HUDEP-2 (cell line): ENCODE measurements at regions not wholly inside any gene's neighbourhood (a gene's known extent, or its start where the extent isn't known, plus 50 kb on each side); places are given as distances from the start of the nearest gene placed in this dataset.
"Not testable (repeated sequence)": the region's sequence is repeated elsewhere in the genome, so short reads cannot be mapped to it uniquely, and the experiment has no call there.

ENCODE experiments used
- DNase-seq, 76 experiments: peaks; one replicate each; lab custom pipeline; 2025; ENCODE audit not compliant: unreplicated experiment in 76 of 76; lab: John Stamatoyannopoulos, UW

DNA sequence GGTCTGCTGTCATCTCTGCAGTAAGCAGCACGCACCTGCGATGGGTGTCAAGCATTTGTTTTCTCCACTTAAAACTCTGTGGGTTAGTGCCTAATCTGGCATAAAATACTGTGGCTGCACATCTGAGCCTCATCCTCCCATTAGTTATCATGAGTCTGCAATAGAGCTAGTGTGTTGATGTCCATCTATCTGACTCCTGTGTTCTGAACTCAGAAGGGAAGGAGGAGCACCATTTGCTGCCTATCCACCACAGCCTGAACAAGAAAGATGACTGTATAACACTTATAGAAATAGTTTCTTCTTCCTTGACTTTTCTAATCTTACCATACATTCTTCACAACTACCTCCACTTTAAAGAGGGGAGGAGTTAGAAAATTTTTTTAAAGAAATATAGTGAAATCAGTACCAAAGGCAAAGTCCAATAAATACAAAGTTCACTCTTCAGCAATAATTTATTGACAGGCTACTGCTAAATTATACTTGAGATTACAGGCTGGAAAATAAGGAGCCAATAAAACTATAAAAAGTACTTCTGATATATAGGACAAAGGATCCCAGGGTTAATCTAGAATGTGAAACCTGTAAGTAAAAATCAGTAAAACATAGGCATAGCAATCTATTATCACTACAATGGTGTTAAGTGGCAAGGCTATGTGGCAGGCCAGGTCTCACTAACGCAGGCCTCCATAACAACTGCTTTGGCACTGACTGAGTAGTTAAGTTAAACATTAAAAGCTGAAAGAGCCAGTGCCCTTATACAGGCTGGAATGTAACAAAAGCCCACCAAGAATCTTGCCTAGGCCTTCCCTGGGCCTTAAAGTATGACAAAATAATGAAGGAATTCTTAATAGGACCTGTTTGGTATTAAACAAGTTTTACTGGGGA is 70.2 kb downstream of the LGALS9C start:
- not testable (repeated sequence) for DNase-seq

DNA sequence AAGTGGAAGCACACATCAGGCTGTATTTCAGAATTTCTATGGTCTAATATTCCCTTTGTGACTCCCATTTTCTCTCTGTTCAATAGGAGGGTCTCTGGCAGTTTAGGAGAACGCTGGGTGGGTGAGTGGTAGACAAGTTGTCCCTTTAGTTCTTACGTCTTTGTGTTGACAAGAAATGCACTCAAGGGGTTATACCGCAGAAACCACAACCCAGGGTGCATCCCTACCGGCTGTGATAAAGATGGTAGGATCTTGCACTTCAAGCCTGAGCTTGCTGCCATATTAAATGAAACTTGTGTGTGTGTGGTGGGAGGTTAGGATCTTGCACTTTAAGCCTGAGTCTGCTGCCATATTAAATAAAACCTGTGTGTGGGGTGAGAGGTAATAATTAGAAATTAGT is 80.5 kb downstream of the LGALS9C start:
- not testable (repeated sequence) for DNase-seq

DNA sequence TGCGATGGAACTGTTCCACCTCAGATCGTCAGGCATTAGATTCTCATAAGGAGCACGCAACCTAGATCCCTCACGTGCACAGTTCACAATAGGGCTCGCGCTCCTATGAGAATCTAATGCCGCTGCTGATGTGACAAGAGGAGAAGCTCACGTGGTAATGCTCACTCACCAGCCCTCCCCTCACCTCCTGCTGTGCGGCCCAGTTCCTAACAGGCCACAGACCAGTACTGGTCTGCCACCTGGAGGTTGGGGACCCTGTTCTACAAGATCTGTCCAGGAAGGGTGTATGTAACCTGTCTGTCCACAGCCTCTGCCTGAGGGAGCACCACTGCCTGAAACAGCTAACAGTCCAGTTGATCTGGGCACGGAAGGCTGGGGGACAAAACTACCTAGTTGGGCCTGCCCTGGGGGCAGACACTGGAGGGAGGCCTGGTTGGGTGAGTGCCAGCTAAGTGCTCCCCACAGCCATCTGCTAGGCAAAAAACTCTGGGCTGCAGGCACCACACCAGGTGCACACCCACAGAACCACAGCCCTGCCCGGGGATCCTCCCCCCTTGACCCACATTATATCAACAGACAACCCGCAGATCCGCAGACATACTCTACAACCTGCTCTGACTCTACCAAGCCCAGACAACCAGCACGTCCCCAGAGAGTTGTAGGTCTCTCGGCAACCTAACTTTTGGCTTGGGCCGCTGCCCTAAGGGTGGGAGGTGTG is 80.7 kb downstream of the TBC1D28 start:
- DNase-seq = not testable (repeated sequence)

DNA sequence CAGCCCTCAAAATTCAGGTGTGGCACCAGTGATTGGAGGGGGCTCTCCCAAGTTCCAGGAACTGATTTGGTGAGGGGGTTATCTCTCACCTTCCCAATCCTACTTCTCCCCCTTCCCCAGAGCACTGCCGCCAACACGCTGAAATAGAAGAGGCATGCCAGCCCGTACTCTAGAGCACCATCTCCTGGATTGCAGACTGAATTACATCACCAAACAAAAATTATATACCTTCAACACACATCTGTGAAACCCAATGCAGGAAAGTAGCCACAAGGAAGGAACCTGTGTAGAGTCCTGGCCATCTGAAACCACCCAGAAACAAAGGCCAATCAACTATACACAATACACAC is 80.1 kb downstream of the TBC1D28 start:
- DNase-seq = peak in 12 of 76 experiments; percentile 0 to 35 (median 11)

DNA sequence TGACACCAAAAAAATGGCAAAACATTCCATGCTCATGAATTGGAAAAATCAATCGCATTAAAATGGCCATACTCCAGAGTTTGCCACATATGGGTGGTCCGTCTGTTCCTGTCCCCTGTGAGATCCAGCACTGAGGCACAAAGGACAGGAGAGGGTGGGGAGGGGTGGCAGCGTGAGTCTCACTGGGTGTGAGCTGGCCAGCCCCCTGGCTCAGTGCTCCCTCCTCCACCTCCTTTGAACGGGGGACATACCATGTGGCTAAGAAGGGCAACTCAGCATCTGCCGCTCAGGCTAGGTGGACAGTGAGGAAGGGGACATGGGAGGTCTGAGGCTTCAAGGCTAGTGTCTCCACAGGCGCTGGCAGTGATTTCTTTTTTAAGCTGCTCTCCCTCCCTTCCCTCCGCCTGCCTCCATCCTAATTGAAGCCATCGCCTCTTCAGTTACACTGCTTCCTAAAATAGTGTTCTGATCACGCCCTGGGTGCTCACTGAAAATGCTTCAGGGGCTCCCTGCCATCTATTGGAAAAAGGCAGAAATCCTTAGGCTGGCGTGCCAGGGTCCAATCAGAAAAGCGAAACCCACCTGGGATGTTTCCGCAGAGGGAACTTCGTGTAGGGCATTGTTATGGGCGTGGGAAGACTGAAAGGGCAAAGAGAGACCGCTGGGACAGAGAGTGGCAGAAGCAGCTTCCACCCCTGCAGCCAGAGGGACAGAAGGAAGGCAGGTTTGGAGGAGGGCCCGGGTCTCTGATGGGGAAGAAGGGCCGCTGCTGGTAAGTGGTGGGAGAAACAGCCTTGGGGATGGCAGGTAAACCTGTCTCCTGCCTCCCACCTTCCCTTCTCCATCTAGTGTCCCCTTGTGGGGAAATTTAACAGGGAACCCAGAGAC is 75.8 kb downstream of the TBC1D28 start:
- DNase-seq = not testable (repeated sequence)

- DNase-seq = not testable (repeated sequence)
Measured at GRCh38 chr17:18569489-18569913, 74.7 kb downstream of the TBC1D28 start.

- DNase-seq = not testable (repeated sequence)
Measured at GRCh38 chr17:18572536-18572935, 71.7 kb downstream of the TBC1D28 start.

DNA sequence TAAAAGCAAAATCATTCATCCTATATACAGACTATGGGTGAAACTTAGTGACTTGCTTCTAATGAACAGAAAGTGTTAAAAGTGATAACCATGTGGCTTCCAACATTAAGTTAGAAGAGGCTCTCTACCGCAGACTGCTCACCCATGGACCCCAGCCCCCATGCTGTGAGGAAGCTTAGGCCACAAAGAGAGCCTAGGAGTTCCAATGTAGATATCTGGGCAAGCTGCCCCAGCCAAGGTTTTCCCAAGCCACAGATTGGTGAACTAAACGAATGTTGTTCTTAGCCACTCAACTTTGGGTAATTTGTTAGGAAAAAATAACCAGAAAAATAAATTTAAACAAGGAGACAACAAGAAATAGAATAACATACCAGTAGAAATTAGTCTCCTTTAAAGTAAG is 70.1 kb downstream of the TBC1D28 start:
- not testable (repeated sequence) for DNase-seq
